Esophagus squamous epithelium (tissue), 5 donors: ENCODE measurements at regions not wholly inside any gene's neighbourhood (a gene's known extent, or its start where the extent isn't known, plus 50 kb on each side); places are given as distances from the start of the nearest gene placed in this dataset.

Source experiments
- DNase-seq: peaks from one replicate; lab custom pipeline; 2025; lab: John Stamatoyannopoulos, UW
- H3K27ac ChIP-seq, 4 donors: fragments of 200-600 bp; sonication (generic); one replicate each; pipeline ENCODE4 v1.5.1; 2016 to 2019; ENCODE audit warnings: mild to moderate bottlenecking in 1 of 4
- H3K27me3 ChIP-seq, 4 donors: fragments of 200-600 bp; sonication (generic); 1 replicate in 3 of 4; 2 replicates in 1 of 4; pipeline versions ENCODE4 v1.5.1 to v1.6.0; 2017 to 2021; ENCODE audit warnings: antibody characterized with exemption in 1 of 4
- H3K36me3 ChIP-seq, 3 donors: fragments of 200-600 bp; sonication (generic); one replicate each; pipeline ENCODE4 v1.5.1; 2016 to 2019
- H3K4me1 ChIP-seq, 3 donors: fragments of 200-600 bp; sonication (generic); one replicate each; pipeline ENCODE4 v1.5.1; 2017 to 2019
- H3K4me3 ChIP-seq, 4 donors: fragments of 200-600 bp; sonication (generic); 1 replicate in 3 of 4; 2 replicates in 1 of 4; pipeline ENCODE4 v1.5.1; 2016 to 2019; ENCODE audit warnings: mild to moderate bottlenecking in 2 of 4, moderate library complexity in 1 of 4
- H3K9me3 ChIP-seq, 3 donors: fragments of 200-600 bp; sonication (generic); one replicate each; pipeline ENCODE4 v1.5.1; 2016 to 2019
- CTCF ChIP-seq, 6 experiments: fragments of 450-650 bp in 4 of 6; fragments of 200-600 bp in 2 of 6; sonication (generic) in 2 of 6; IDR thresholded peaks; one replicate each; pipeline ENCODE4 v1.5.1; 2016 to 2019; ENCODE audit warnings: antibody characterized with exemption in 6 of 6, mild to moderate bottlenecking in 4 of 6, moderate library complexity in 4 of 6
- POLR2A ChIP-seq, 4 donors: fragments of 450-650 bp; IDR thresholded peaks; one replicate each; pipeline ENCODE4 v1.6.1; 2017; ENCODE audit warnings: antibody characterized with exemption in 4 of 4, mild to moderate bottlenecking in 4 of 4, moderate library complexity in 3 of 4
- WGBS, 2 donors: methylation state at CpG; one replicate each; pipeline ENCODE4 v1.1.5; 2018; 5-methylcytosine and 5-hydroxymethylcytosine counted together
- intact Hi-C: fragments of 100-400 bp; cut with DNase I; formaldehyde crosslinking; loops from one replicate; pipeline ENCODE4 v1.15.0; 2022
- donor health status: DM: yes; HTN: yes; CAD: no.

GRCh38 chr4:89576246-89576645 is 260.7 kb downstream of the SNCA start:
- intact Hi-C loops = no loop called here
- no peaks in the 10 kb centered on the region for H3K9me3 ChIP-seq
- H3K27me3 ChIP-seq = no peaks in the 10 kb centered on the region
- TF ChIP-seq POLR2A (IDR thresholded peaks at IDR 0.05) = no peak
- TF ChIP-seq CTCF (IDR thresholded peaks at IDR 0.05) = no peak
- DNase-seq = no peak
- H3K4me1 ChIP-seq = no peaks in the 10 kb centered on the region
- H3K36me3 ChIP-seq = no peaks in the 10 kb centered on the region
- no peak overlapping the region for H3K4me3 ChIP-seq
- no peak overlapping the region for H3K27ac ChIP-seq

DNA sequence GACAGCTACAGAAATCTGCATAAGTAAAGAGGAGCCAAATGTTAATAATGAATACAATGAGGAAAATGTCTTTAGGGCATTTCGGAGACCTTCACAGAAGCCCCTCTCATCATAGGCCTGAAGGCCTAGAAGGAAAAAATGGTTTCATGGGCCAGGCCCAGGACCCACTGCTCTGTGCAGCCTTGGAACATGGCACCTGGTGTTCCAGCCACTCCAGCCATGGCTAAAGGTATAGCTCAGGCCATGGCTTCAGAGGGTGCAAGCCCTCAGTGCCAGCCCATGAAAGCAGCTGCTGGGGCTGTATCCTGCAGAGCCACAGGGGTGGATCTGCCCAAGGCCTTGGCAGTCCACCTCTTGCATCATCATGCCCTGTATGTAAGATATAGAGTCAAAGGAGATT is 261.1 kb downstream of the SNCA start:
- Histone ChIP-seq H3K27me3 (no peaks in the 10 kb centered on the region), H3K36me3 (no peaks in the 10 kb centered on the region), H3K27ac (no peak overlapping the region), H3K4me1 (no peaks in the 10 kb centered on the region), H3K4me3 (no peak overlapping the region), H3K9me3 (no peaks in the 10 kb centered on the region)
- no peak for DNase-seq
- TF ChIP-seq CTCF (IDR thresholded peaks at IDR 0.05) (no peak), POLR2A (IDR thresholded peaks at IDR 0.05) (no peak)
- 91 to 94% methylated on average over 1 of the region's 1 CpG for WGBS, 2 donors
- intact Hi-C loops = no loop called here

- H3K9me3 ChIP-seq = no peaks in the 10 kb centered on the region
- no peak for DNase-seq
- WGBS, 2 donors = 87 to 100% methylated on average over 1 of the region's 1 CpG
- no peak overlapping the region for H3K27ac ChIP-seq
- intact Hi-C loops = no loop called here
- no peaks in the 10 kb centered on the region for H3K36me3 ChIP-seq
- H3K27me3 ChIP-seq = no peaks in the 10 kb centered on the region
- H3K4me1 ChIP-seq = no peaks in the 10 kb centered on the region
- TF ChIP-seq POLR2A (IDR thresholded peaks at IDR 0.05) (no peak), CTCF (IDR thresholded peaks at IDR 0.05) (no peak)
- H3K4me3 ChIP-seq = no peak overlapping the region
These were observed 262.8 kb downstream of the SNCA start for GRCh38 chr4:89574176-89574575.

DNA sequence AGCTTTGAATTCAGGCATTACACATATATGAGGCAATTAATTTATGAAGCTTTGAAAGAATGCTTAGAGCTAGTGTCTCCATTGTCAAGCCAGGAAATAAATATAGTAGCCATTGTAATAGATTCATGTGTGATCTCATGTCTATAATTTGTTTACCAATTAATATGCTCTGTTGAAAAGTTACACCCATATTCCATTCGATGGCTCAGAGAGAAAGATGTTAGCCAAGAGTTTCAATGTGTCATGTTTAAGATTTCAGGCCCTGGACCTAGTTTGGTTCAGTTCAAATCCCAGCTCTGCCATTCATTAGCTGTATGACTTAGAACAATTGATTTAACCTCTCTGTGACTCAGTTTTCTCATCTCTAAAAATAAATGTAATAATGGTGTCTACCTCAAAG is 263.3 kb downstream of the SNCA start:
- 21 to 23% methylated on average over 1 of the region's 1 CpG for WGBS, 2 donors
- Histone ChIP-seq H3K9me3 (no peaks in the 10 kb centered on the region), H3K36me3 (no peaks in the 10 kb centered on the region), H3K27me3 (no peaks in the 10 kb centered on the region), H3K4me3 (no peak overlapping the region), H3K27ac (no peak overlapping the region), H3K4me1 (no peaks in the 10 kb centered on the region)
- TF ChIP-seq POLR2A (IDR thresholded peaks at IDR 0.05) (no peak), CTCF (IDR thresholded peaks at IDR 0.05) (no peak)
- intact Hi-C loops = no loop called here
- DNase-seq = no peak

GRCh38 chr4:89572224-89572858 is 264.6 kb downstream of the SNCA start:
- TF ChIP-seq CTCF (IDR thresholded peaks at IDR 0.05) (no peak), POLR2A (IDR thresholded peaks at IDR 0.05) (no peak)
- no peaks in the 10 kb centered on the region for H3K9me3 ChIP-seq
- no peak overlapping the region for H3K4me3 ChIP-seq
- H3K27ac ChIP-seq = no peak overlapping the region
- no peak for DNase-seq
- H3K4me1 ChIP-seq = no peaks in the 10 kb centered on the region
- intact Hi-C loops = no loop called here
- H3K36me3 ChIP-seq = no peaks in the 10 kb centered on the region
- H3K27me3 ChIP-seq = no peaks in the 10 kb centered on the region
- WGBS, 2 donors = 55 to 61% methylated on average over 2 of the region's 2 CpGs
